SK-N-SH (cell line): ENCODE measurements at regions not wholly inside any gene's neighbourhood (a gene's known extent, or its start where the extent isn't known, plus 50 kb on each side); places are given as distances from the start of the nearest gene placed in this dataset.

Experiments used
- CTCF ChIA-PET: fragments of 300-600, 350-600 bp; formaldehyde crosslinking; extraction: SDS; loops from one replicate; lab custom pipeline; 2021; lab: Yijun Ruan, JAX
- POLR2A ChIA-PET: fragments of 350-600 bp; sonication (Branson Sonifier 250); formaldehyde crosslinking; extraction: SDS; loops from one replicate; lab custom pipeline; 2020; ENCODE audit warnings: antibody characterized with exemption, inconsistent platforms; lab: Yijun Ruan, JAX
- DNase-seq: peaks from one replicate; pipeline ENCODE4 v3.0.0; 2012
- H2AFZ ChIP-seq: fragments of 200-600 bp; sonication (generic); 2 replicates; pipeline ENCODE4 v1.8.1; 2016; ENCODE audit warnings: antibody characterized with exemption, mild to moderate bottlenecking, low read depth
- H3F3A ChIP-seq: fragments of 200-600 bp; sonication (generic); replicated peaks from 2 replicates; pipeline ENCODE3; 2016; ENCODE audit warnings: antibody characterized with exemption, mild to moderate bottlenecking; ENCODE audit not compliant: insufficient read depth
- H3K27ac ChIP-seq, 2 experiments: fragments of 200-500 bp in 1 of 2; fragments of 200-600 bp in 1 of 2; sonication (Bioruptor generic) in 1 of 2; sonication (generic), shearing (Covaris generic) in 1 of 2; 2 replicates each; pipeline versions ENCODE4 v1.5.1 to v1.6.1; 2014 to 2016; ENCODE audit warnings: low read depth in 2 of 2, inconsistent platforms in 1 of 2, low read length in 1 of 2, mild to moderate bottlenecking in 1 of 2, mixed read lengths in 1 of 2
- H3K27me3 ChIP-seq: fragments of 200-600 bp; sonication (generic), shearing (Covaris generic); 2 replicates; pipeline ENCODE4 v1.6.1; 2016; ENCODE audit warnings: mixed run types; ENCODE audit not compliant: insufficient read depth
- H3K36me3 ChIP-seq, 2 experiments: fragments of 200-500 bp in 1 of 2; fragments of 200-600 bp in 1 of 2; sonication (Bioruptor generic) in 1 of 2; sonication (generic) in 1 of 2; replicated peaks in 1 of 2; 2 replicates each; pipeline versions ENCODE3 to v1.5.1; 2014 to 2016; ENCODE audit warnings: low read length in 1 of 2, mild to moderate bottlenecking in 1 of 2; ENCODE audit not compliant: insufficient read depth in 2 of 2, control insufficient read depth in 1 of 2
- H3K4me1 ChIP-seq, 2 experiments: fragments of 200-500 bp in 1 of 2; fragments of 200-600 bp in 1 of 2; sonication (Bioruptor generic) in 1 of 2; sonication (generic), shearing (Covaris generic) in 1 of 2; 2 replicates each; pipeline versions ENCODE4 v1.5.1 to v1.6.1; 2014 to 2016; ENCODE audit warnings: low read depth in 1 of 2, low read length in 1 of 2, mixed run types in 1 of 2; ENCODE audit not compliant: insufficient read depth in 2 of 2, control insufficient read depth in 1 of 2
- H3K4me2 ChIP-seq: fragments of 200-600 bp; sonication (generic), shearing (Covaris generic); 2 replicates; pipeline ENCODE4 v1.6.1; 2017; ENCODE audit warnings: mixed run types
- H3K4me3 ChIP-seq, 2 experiments: fragments of 200-500 bp in 1 of 2; fragments of 200-600 bp in 1 of 2; sonication (Bioruptor generic) in 1 of 2; sonication (generic), shearing (Covaris generic) in 1 of 2; 2 replicates each; pipeline versions ENCODE4 v1.5.1 to v1.8.1; 2014 to 2016; ENCODE audit warnings: low read depth in 2 of 2, inconsistent platforms in 1 of 2, low read length in 1 of 2, mild to moderate bottlenecking in 1 of 2, mixed read lengths in 1 of 2, moderate library complexity in 1 of 2
- H3K79me2 ChIP-seq: fragments of 200-600 bp; sonication (generic); 2 replicates; pipeline ENCODE4 v1.8.1; 2017; ENCODE audit warnings: mild to moderate bottlenecking; ENCODE audit not compliant: insufficient read depth
- H3K9ac ChIP-seq: fragments of 200-600 bp; sonication (generic); 2 replicates; pipeline ENCODE4 v1.6.1; 2017; ENCODE audit warnings: mixed run types
- H3K9me2 ChIP-seq: fragments of 200-600 bp; sonication (generic); 2 replicates; pipeline ENCODE4 v1.6.1; 2017; ENCODE audit warnings: mixed run types
- H3K9me3 ChIP-seq: fragments of 200-600 bp; sonication (generic); 2 replicates; pipeline ENCODE4 v1.6.1; 2017; ENCODE audit warnings: mixed run types, mild to moderate bottlenecking, moderate library complexity
- H4K20me1 ChIP-seq: fragments of 200-600 bp; sonication (generic); 2 replicates; pipeline ENCODE4 v1.6.1; 2017; ENCODE audit warnings: mild to moderate bottlenecking, mixed run types; ENCODE audit not compliant: insufficient read depth
- ELF1 ChIP-seq: IDR thresholded peaks from 2 replicates; pipeline ENCODE4 v1.4.0; 2012
- EZH2phosphoT487 ChIP-seq: fragments of 200-600 bp; sonication (generic); IDR thresholded peaks from 2 replicates; pipeline ENCODE4 v1.6.1; 2017; ENCODE audit warnings: low read depth, mixed run types, mild to moderate bottlenecking, antibody characterized with exemption, moderate library complexity, borderline replicate concordance
- FOSL2 ChIP-seq: IDR thresholded peaks from 2 replicates; pipeline ENCODE4 v1.4.0; 2012; ENCODE audit warnings: low read depth, mild to moderate bottlenecking, moderate library complexity, borderline replicate concordance
- JUND ChIP-seq: IDR thresholded peaks from 2 replicates; pipeline ENCODE4 v1.4.0; 2012
- MAX ChIP-seq: IDR thresholded peaks from 2 replicates; pipeline ENCODE4 v1.4.0; 2012; ENCODE audit warnings: low read depth
- MEF2A ChIP-seq: IDR thresholded peaks from 2 replicates; pipeline ENCODE4 v1.4.0; 2012; ENCODE audit warnings: low read depth, borderline replicate concordance
- MXI1 ChIP-seq: IDR thresholded peaks from 2 replicates; pipeline ENCODE4 v1.6.1; 2012; ENCODE audit warnings: mild to moderate bottlenecking, low read depth, low read length, improper control_type of control experiment
- PBX3 ChIP-seq: IDR thresholded peaks from 2 replicates; pipeline ENCODE4; 2012
- POLR2AphosphoS5 ChIP-seq: IDR thresholded peaks from 2 replicates; pipeline ENCODE4 v1.6.1; 2012; ENCODE audit warnings: low read depth, low read length
- RAD21 ChIP-seq: IDR thresholded peaks from 2 replicates; pipeline ENCODE4 v1.6.1; 2012; ENCODE audit warnings: mild to moderate bottlenecking, low read length
- REST ChIP-seq: IDR thresholded peaks from 2 replicates; pipeline ENCODE4 v1.6.1; 2012; ENCODE audit warnings: mild to moderate bottlenecking, low read depth, low read length, moderate library complexity
- TAF1 ChIP-seq: IDR thresholded peaks from 2 replicates; pipeline ENCODE4 v1.6.1; 2012; ENCODE audit warnings: low read depth, mild to moderate bottlenecking, low read length, moderate library complexity, borderline replicate concordance
- TEAD4 ChIP-seq: IDR thresholded peaks from 2 replicates; pipeline ENCODE4 v1.4.0; 2012; ENCODE audit warnings: mild to moderate bottlenecking, borderline replicate concordance; ENCODE audit not compliant: insufficient read depth
- USF1 ChIP-seq: IDR thresholded peaks from 2 replicates; pipeline ENCODE4 v1.4.0; 2012; ENCODE audit warnings: low read depth, borderline replicate concordance
- USF2 ChIP-seq: fragments of 150-350 bp; IDR thresholded peaks from 2 replicates; pipeline ENCODE4 v1.6.1; 2017; ENCODE audit warnings: antibody characterized with exemption, low read length, low read depth, borderline replicate concordance
- YY1 ChIP-seq: IDR thresholded peaks from 2 replicates; pipeline ENCODE4 v1.4.0; 2012; ENCODE audit warnings: low read depth, mild to moderate bottlenecking
- ZBTB33 ChIP-seq: IDR thresholded peaks from 2 replicates; pipeline ENCODE4 v1.4.0; 2012; ENCODE audit warnings: low read depth, borderline replicate concordance
- WGBS: methylation state at CpG from one replicate; pipeline ENCODE4 v1.1.6; 2017; ENCODE audit warnings: low lambda C conversion rate; 5-methylcytosine and 5-hydroxymethylcytosine counted together

GRCh38 chr6:164911873-164912580 lies 397.4 kb downstream of the C6orf118 start (continued):
- TF ChIP-seq USF2: no peak

GRCh38 chr6:164911151-164911550 lies 398.3 kb downstream of the C6orf118 start:
- H3K27me3 ChIP-seq: no peaks in the 10 kb centered on the region
- TF ChIP-seq POLR2AphosphoS5 (no peak), TAF1 (no peak), USF1 (no peak), EZH2phosphoT487 (no peak), RAD21 (no peak), PBX3 (no peak), ZBTB33 (no peak), TEAD4 (no peak), REST (no peak), JUND (no peak), YY1 (no peak), MAX (no peak), ELF1 (no peak), FOSL2 (no peak), MXI1 (no peak), MEF2A (no peak)
- TF ChIP-seq, all 33 proteins: peak for 0
- Histone ChIP-seq H3K9ac (no peak overlapping the region), H3K27ac (no peak overlapping the region), H3K4me2 (no peak overlapping the region), H3K4me3 (no peak overlapping the region), H3K9me3 (no peaks in the 10 kb centered on the region), H3K4me1 (no peaks in the 10 kb centered on the region), H3K9me2 (no peaks in the 10 kb centered on the region), H3F3A (no peaks in the 10 kb centered on the region), H3K36me3 (no peaks in the 10 kb centered on the region), H2AFZ (no peak overlapping the region), H3K79me2 (no peaks in the 10 kb centered on the region), H4K20me1 (no peaks in the 10 kb centered on the region)
- CTCF ChIA-PET: interaction anchor here (1.0 kb wide), 1 partner anchor 16 kb away, joined by 4 read pairs; no protein-coding TSS in a partner anchor
- POLR2A ChIA-PET: no interaction called here
- 37% methylated on average over 2 of the region's 2 CpGs for WGBS
- DNase-seq: no peak
